ENCODE measurements at regions not wholly inside any gene's neighbourhood (a gene's known extent, or its start where the extent isn't known, plus 50 kb on each side); places are given as distances from the start of the nearest gene placed in this dataset.

GRCh38 chr4:19776929-19777328, 474.8 kb upstream of the SLIT2 start:
- Histone ChIP-seq H3K79me2 (ENCODE audit: insufficient read depth, low read length) (no peaks in the 10 kb centered on the region), H3K4me2 (ENCODE audit: low read depth, low read length) (no peak overlapping the region), H3K27me3 (ENCODE audit: control insufficient read depth in 1 of 2, insufficient read depth in 2 of 2, low read length in 2 of 2) (no peaks in the 10 kb centered on the region), H3K27ac (ENCODE audit: extremely low read length, insufficient read depth, low read length) (no peak overlapping the region), H3K4me3 (replicated peaks in 1 of 3; ENCODE audit: insufficient read depth in 1 of 3, low read depth in 2 of 3, low read length in 3 of 3) (no peak overlapping the region), H3K9me3 (ENCODE audit: low read length) (peaks cover 82% of the 10 kb centered on the region), H4K20me1 (ENCODE audit: insufficient read depth, low read length) (no peaks in the 10 kb centered on the region), H3K36me3 (replicated peaks in 1 of 2; ENCODE audit: control insufficient read depth in 1 of 2, insufficient read depth in 2 of 2, low read length in 2 of 2) (no peaks in the 10 kb centered on the region), H3K9ac (ENCODE audit: insufficient read depth, low read depth, low read length) (no peak overlapping the region), H3K4me1 (ENCODE audit: insufficient read depth, low read length) (no peaks in the 10 kb centered on the region), H2AFZ (ENCODE audit: low read length) (no peak overlapping the region)
- no peak for ATAC-seq
- BruUV-seq (replicated peaks): no TSS peak
- POLR2A ChIA-PET: no interaction called here
- in situ Hi-C loops (cut with HindIII; ENCODE audit: extremely low pct_ligation_motif_present, low pct_unique_long_range_greater_than_20kb) (no loop called here), intact Hi-C loops (cut with micrococcal nuclease; ENCODE audit: unreplicated experiment) (no loop called here)
- DNase-seq (ENCODE audit: low spot score): no peak
- CTCF ChIA-PET (ENCODE audit: low intra/inter-chr PET ratio, low total read pairs): no interaction called here
- no peak for FAIRE-seq
- TF ChIP-seq ZNF335 (CRISPR knock-in tag; IDR thresholded peaks at IDR 0.05): no peak
- no peak for TF ChIP-seq ZC3H13 (CRISPR knock-in tag; IDR thresholded peaks at IDR 0.05)
- TF ChIP-seq MAX (IDR thresholded peaks at IDR 0.05): no peak
- TF ChIP-seq ZNF263 (CRISPR knock-in tag; IDR thresholded peaks at IDR 0.05): no peak
- TF ChIP-seq E2F1 (CRISPR knock-in tag; IDR thresholded peaks at IDR 0.05): no peak
- no peak for TF ChIP-seq ZNF430 (CRISPR knock-in tag; IDR thresholded peaks at IDR 0.05)
- TF ChIP-seq MEIS2 (CRISPR knock-in tag; IDR thresholded peaks at IDR 0.05): no peak
- TF ChIP-seq ZBTB42 (CRISPR knock-in tag; IDR thresholded peaks at IDR 0.05): no peak
- TF ChIP-seq NFIC (IDR thresholded peaks at IDR 0.05; ENCODE audit: low read length): no peak

- H4K20me1 ChIP-seq (ENCODE audit: insufficient read depth, low read length): no peaks in the 10 kb centered on the region
- no peaks in the 10 kb centered on the region for H3K36me3 ChIP-seq (replicated peaks in 1 of 2; ENCODE audit: control insufficient read depth in 1 of 2, insufficient read depth in 2 of 2, low read length in 2 of 2)
- H3K27me3 ChIP-seq (ENCODE audit: control insufficient read depth in 1 of 2, insufficient read depth in 2 of 2, low read length in 2 of 2): no peaks in the 10 kb centered on the region
- H3K27ac ChIP-seq (ENCODE audit: extremely low read length, insufficient read depth, low read length): no peak overlapping the region
- intact Hi-C loops (cut with micrococcal nuclease; ENCODE audit: unreplicated experiment) (no loop called here), in situ Hi-C loops (cut with HindIII; ENCODE audit: extremely low pct_ligation_motif_present, low pct_unique_long_range_greater_than_20kb) (no loop called here)
- CTCF ChIA-PET (ENCODE audit: low intra/inter-chr PET ratio, low total read pairs): no interaction called here
- peaks cover 86% of the 10 kb centered on the region for H3K9me3 ChIP-seq (ENCODE audit: low read length)
- ATAC-seq: no peak
- no peaks in the 10 kb centered on the region for H3K4me1 ChIP-seq (ENCODE audit: insufficient read depth, low read length)
- no peak overlapping the region for H3K9ac ChIP-seq (ENCODE audit: insufficient read depth, low read depth, low read length)
- WGBS (ENCODE audit: low lambda C conversion rate): 13% methylated on average over 10 of the region's 10 CpGs
- DNase-seq (ENCODE audit: low spot score): no peak
- FAIRE-seq: no peak
- no TSS peak for BruUV-seq (replicated peaks)
- POLR2A ChIA-PET: no interaction called here
- H3K79me2 ChIP-seq (ENCODE audit: insufficient read depth, low read length): no peaks in the 10 kb centered on the region
- no peak overlapping the region for H3K4me2 ChIP-seq (ENCODE audit: low read depth, low read length)
- no peak overlapping the region for H2AFZ ChIP-seq (ENCODE audit: low read length)
- H3K4me3 ChIP-seq (replicated peaks in 1 of 3; ENCODE audit: insufficient read depth in 1 of 3, low read depth in 2 of 3, low read length in 3 of 3): no peak overlapping the region
- TF ChIP-seq TBX2 (CRISPR knock-in tag; IDR thresholded peaks at IDR 0.05; ENCODE audit: borderline replicate concordance) (no peak), IKZF1 (IDR thresholded peaks at IDR 0.05) (no peak), TRAFD1 (CRISPR knock-in tag; IDR thresholded peaks at IDR 0.05; ENCODE audit: borderline replicate concordance) (no peak), ZNF674 (CRISPR knock-in tag; IDR thresholded peaks at IDR 0.05; ENCODE audit: low read depth) (no peak), CREBL2 (CRISPR knock-in tag; IDR thresholded peaks at IDR 0.05; ENCODE audit: borderline replicate concordance) (no peak), ISX (CRISPR knock-in tag; conservative IDR thresholded peaks at IDR 0.05) (no peak), FOSL2 (CRISPR knock-in tag; IDR thresholded peaks at IDR 0.05) (no peak), ZNF770 (CRISPR knock-in tag; IDR thresholded peaks at IDR 0.05) (no peak)
Observed at GRCh38 chr4:19776021-19776459, 475.7 kb upstream of the SLIT2 start.

Measured in HepG2 (cell line).